ENCODE measurements at regions not wholly inside any gene's neighbourhood (a gene's known extent, or its start where the extent isn't known, plus 50 kb on each side); places are given as distances from the start of the nearest gene placed in this dataset.

- TF ChIP-seq CTCF (IDR thresholded peaks at IDR 0.05; ENCODE audit: poor library complexity, severe bottlenecking) (no peak), SMC3 (conservative IDR thresholded peaks at IDR 0.05; ENCODE audit: poor library complexity) (no peak), POLR2AphosphoS5 (IDR thresholded peaks at IDR 0.05) (no peak), MXI1 (conservative IDR thresholded peaks at IDR 0.05; ENCODE audit: poor library complexity, severe bottlenecking) (no peak)
Observed at GRCh38 chr10:129253161-129253864, 213.7 kb upstream of the MGMT start.
